HCT116 (cell line): ENCODE measurements at regions not wholly inside any gene's neighbourhood (a gene's known extent, or its start where the extent isn't known, plus 50 kb on each side); places are given as distances from the start of the nearest gene placed in this dataset.

Experiments used
- ATAC-seq: fragments of 200-7000 bp; cut with Tn5 transposase; 2 replicates; pipeline ENCODE4 v1.9.1; 2020; ENCODE audit warnings: mild to moderate bottlenecking, moderate library complexity
- BruUV-seq: library from RNA; stranded (reverse); fragments of 400-500 nt; replicated peaks from 2 replicates; lab custom pipeline; 2021; lab: Mats Ljungman, UMichigan
- CTCF ChIA-PET: fragments of 300-600 bp; sonication (Branson Sonifier 250); formaldehyde crosslinking; loops from one replicate; lab custom pipeline; 2021; ENCODE audit warnings: antibody characterized with exemption; lab: Charles Lee
- POLR2A ChIA-PET: fragments of 300-600, 350-600 bp; sonication (Branson Sonifier 250); formaldehyde crosslinking; loops from one replicate; lab custom pipeline; 2021; ENCODE audit warnings: antibody characterized with exemption; lab: Charles Lee
- RAD21 ChIA-PET, 2 experiments: fragments of 300-600 bp; sonication (Branson Sonifier 250); formaldehyde crosslinking; loops; one replicate each; lab custom pipeline; 2023; ENCODE audit warnings: low total read pairs in 2 of 2; ENCODE audit not compliant: uncharacterized antibody in 2 of 2, unreplicated experiment in 2 of 2, low non-redundant PET in 1 of 2; lab: Charles Lee
- DNase-seq: peaks from one replicate; pipeline ENCODE4 v3.0.0-alpha.2; 2010; ENCODE audit warnings: low read depth, low spot score
- H2AFZ ChIP-seq: fragments of 200-600 bp; shearing (Covaris generic), sonication (generic); 2 replicates; pipeline ENCODE4 v1.6.1; 2017; ENCODE audit warnings: low read depth, mixed run types, mixed read lengths, antibody characterized with exemption, low read length; ENCODE audit not compliant: poor library complexity, severe bottlenecking
- H3K27ac ChIP-seq: 2 replicates; pipeline ENCODE4 v1.5.1; 2012; ENCODE audit warnings: low read depth, low read length
- H3K27me3 ChIP-seq: fragments of 200-600 bp; sonication (generic); 2 replicates; pipeline ENCODE4 v1.6.1; 2016; ENCODE audit warnings: mixed run types, low read length, mixed read lengths; ENCODE audit not compliant: insufficient read depth
- H3K36me3 ChIP-seq, 2 experiments: fragments of 200-500 bp in 1 of 2; fragments of 200-600 bp in 1 of 2; sonication (Bioruptor generic) in 1 of 2; sonication (generic) in 1 of 2; 2 replicates each; pipeline versions ENCODE4 v1.5.1 to v1.6.1; 2014 to 2016; ENCODE audit warnings: low read length in 2 of 2, inconsistent platforms in 1 of 2, mixed read lengths in 1 of 2, mixed run types in 1 of 2; ENCODE audit not compliant: insufficient read depth in 2 of 2, control insufficient read depth in 1 of 2
- H3K4me1 ChIP-seq, 2 experiments: fragments of 200-600 bp in 1 of 2; sonication (generic) in 1 of 2; 2 replicates each; pipeline versions ENCODE4 v1.5.1 to v1.6.1; 2012 to 2017; ENCODE audit warnings: low read length in 2 of 2, inconsistent platforms in 1 of 2, mild to moderate bottlenecking in 1 of 2, mixed read lengths in 1 of 2, mixed run types in 1 of 2, moderate library complexity in 1 of 2; ENCODE audit not compliant: insufficient read depth in 2 of 2, control insufficient read depth in 1 of 2
- H3K4me2 ChIP-seq: fragments of 200-600 bp; sonication (generic); 2 replicates; pipeline ENCODE4 v1.6.1; 2017; ENCODE audit warnings: mixed run types, low read length, mixed read lengths
- H3K4me3 ChIP-seq, 2 experiments: fragments of 200-600 bp in 1 of 2; sonication (generic) in 1 of 2; replicated peaks in 1 of 2; 2 replicates each; pipeline ENCODE4 v1.5.1; 2011 to 2016; ENCODE audit warnings: low read length in 2 of 2, control low read depth in 1 of 2, low read depth in 1 of 2, mild to moderate bottlenecking in 1 of 2, mixed read lengths in 1 of 2, mixed run types in 1 of 2
- H3K79me2 ChIP-seq: fragments of 200-600 bp; sonication (generic); 2 replicates; pipeline ENCODE4 v1.6.1; 2017; ENCODE audit warnings: mild to moderate bottlenecking, mixed run types, low read length, moderate library complexity, mixed read lengths; ENCODE audit not compliant: insufficient read depth
- H3K9ac ChIP-seq: fragments of 200-600 bp; sonication (generic); 2 replicates; pipeline ENCODE4 v1.6.1; 2016; ENCODE audit warnings: low read length, mixed read lengths
- H3K9me2 ChIP-seq: fragments of 200-600 bp; sonication (generic), shearing (Covaris generic); 2 replicates; pipeline ENCODE4 v1.6.1; 2017; ENCODE audit warnings: mixed run types, mild to moderate bottlenecking, moderate library complexity; ENCODE audit not compliant: insufficient read depth
- H3K9me3 ChIP-seq, 2 experiments: fragments of 200-500 bp in 1 of 2; fragments of 200-600 bp in 1 of 2; sonication (Bioruptor generic) in 1 of 2; sonication (generic) in 1 of 2; 2 replicates each; pipeline ENCODE4 v1.6.1; 2014 to 2017; ENCODE audit warnings: low read length in 2 of 2, mixed read lengths in 2 of 2, inconsistent platforms in 1 of 2, low read depth in 1 of 2, mild to moderate bottlenecking in 1 of 2, mixed run types in 1 of 2, moderate library complexity in 1 of 2; ENCODE audit not compliant: control insufficient read depth in 1 of 2, insufficient read depth in 1 of 2
- H4K20me1 ChIP-seq: fragments of 200-600 bp; sonication (generic), shearing (Covaris generic); 2 replicates; pipeline ENCODE4 v1.6.1; 2017; ENCODE audit warnings: mixed run types, mild to moderate bottlenecking, moderate library complexity; ENCODE audit not compliant: insufficient read depth
- CBX3 ChIP-seq: IDR thresholded peaks from 2 replicates; pipeline ENCODE4 v1.6.1; 2012; ENCODE audit warnings: low read depth
- CEBPB ChIP-seq: IDR thresholded peaks from 2 replicates; pipeline ENCODE4 v1.6.1; 2012; ENCODE audit warnings: low read depth
- FOSL1 ChIP-seq: IDR thresholded peaks from 2 replicates; pipeline ENCODE4 v1.6.1; 2012; ENCODE audit warnings: low read depth
- POLR2A ChIP-seq: IDR thresholded peaks from 2 replicates; pipeline ENCODE4 v1.7.0; 2011; ENCODE audit warnings: borderline replicate concordance; ENCODE audit not compliant: insufficient read depth, insufficient read length; ENCODE audit errors: extremely low read depth
- SP1 ChIP-seq: IDR thresholded peaks from 2 replicates; pipeline ENCODE4 v1.6.1; 2012; ENCODE audit warnings: low read depth
- SRF ChIP-seq: IDR thresholded peaks from 2 replicates; pipeline ENCODE4 v1.6.1; 2012; ENCODE audit warnings: low read depth
- TCF7L2 ChIP-seq: IDR thresholded peaks from 2 replicates; pipeline ENCODE4 v1.7.0; 2011; ENCODE audit warnings: borderline replicate concordance, inconsistent platforms; ENCODE audit not compliant: insufficient read depth, insufficient read length; ENCODE audit errors: extremely low read depth
- ZFX ChIP-seq: fragments of 450-650 bp; IDR thresholded peaks from 2 replicates; pipeline ENCODE4 v1.6.1; 2017
- ZNF274 ChIP-seq: fragments of 200-500 bp; sonication (Bioruptor generic); IDR thresholded peaks from 2 replicates; pipeline ENCODE4 v1.6.1; 2014; ENCODE audit warnings: mild to moderate bottlenecking, low read depth, low read length, inconsistent platforms
- intact Hi-C: fragments of 100-400 bp; cut with micrococcal nuclease; formaldehyde crosslinking; loops from 2 replicates; pipeline ENCODE4 v1.10.0; 2022
- TF ChIP-seq, protein P1 (sequence below): IDR thresholded peaks from 2 replicates; pipeline ENCODE4 v1.6.1; 2012; ENCODE audit warnings: low read depth
- TF ChIP-seq, protein P2 (sequence below): IDR thresholded peaks from 2 replicates; pipeline ENCODE4 v1.6.1; 2012
- TF ChIP-seq, protein P3 (sequence below): IDR thresholded peaks from 2 replicates; pipeline ENCODE4 v1.6.1; 2011; ENCODE audit warnings: mild to moderate bottlenecking, low read length, moderate library complexity; ENCODE audit not compliant: insufficient replicate concordance; ENCODE audit errors: extremely low read depth

DNA sequence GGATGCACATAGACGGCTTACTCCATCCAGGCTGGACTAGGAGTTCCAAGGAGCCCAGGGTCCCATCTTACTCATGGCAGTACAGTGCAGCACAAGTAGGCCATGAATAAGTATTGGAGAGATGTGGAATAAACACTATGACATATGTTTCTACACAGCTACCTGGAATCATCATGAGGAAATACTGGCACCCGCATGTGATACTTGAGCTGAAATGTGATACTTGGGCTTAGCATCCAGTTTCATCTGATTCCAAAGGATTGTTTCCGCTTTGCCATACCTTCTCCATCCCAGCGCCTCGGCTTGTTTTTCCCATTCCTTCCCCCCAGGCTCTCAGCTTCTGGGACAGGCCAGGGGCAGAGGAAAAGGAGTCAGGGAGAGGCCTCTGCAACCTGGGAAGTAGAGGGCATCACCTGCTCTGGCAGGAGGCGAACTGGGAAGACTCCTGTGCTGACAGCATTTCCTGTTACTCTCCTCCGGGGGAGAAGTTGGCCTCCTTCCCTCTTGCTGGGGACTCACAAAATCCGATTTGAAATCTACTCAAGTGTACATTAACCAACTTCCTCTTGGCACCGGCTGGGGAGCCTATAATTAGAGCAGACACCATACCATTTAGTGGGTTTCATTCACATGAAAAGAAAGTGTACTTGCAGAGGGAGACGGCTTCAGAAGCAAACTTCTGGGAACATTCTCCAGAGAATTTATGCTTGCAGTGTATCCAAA, 187.8 kb downstream of the MIAT start:
- ChIA-PET RAD21 (no interaction called here), CTCF (no interaction called here), POLR2A (no interaction called here)
- Histone ChIP-seq H3K27me3 (peaks cover 65% of the 10 kb centered on the region), H3K4me3 (no peak overlapping the region), H4K20me1 (no peaks in the 10 kb centered on the region), H3K36me3 (no peaks in the 10 kb centered on the region), H3K27ac (no peak overlapping the region), H2AFZ (no peak overlapping the region), H3K4me1 (no peaks in the 10 kb centered on the region), H3K9me2 (no peaks in the 10 kb centered on the region), H3K9me3 (no peaks in the 10 kb centered on the region), H3K9ac (no peak overlapping the region), H3K79me2 (no peaks in the 10 kb centered on the region), H3K4me2 (no peak overlapping the region)
- intact Hi-C loops: no loop called here
- DNase-seq: no peak
- no peak for ATAC-seq
- BruUV-seq: no TSS peak
- TF ChIP-seq, protein P1, sequence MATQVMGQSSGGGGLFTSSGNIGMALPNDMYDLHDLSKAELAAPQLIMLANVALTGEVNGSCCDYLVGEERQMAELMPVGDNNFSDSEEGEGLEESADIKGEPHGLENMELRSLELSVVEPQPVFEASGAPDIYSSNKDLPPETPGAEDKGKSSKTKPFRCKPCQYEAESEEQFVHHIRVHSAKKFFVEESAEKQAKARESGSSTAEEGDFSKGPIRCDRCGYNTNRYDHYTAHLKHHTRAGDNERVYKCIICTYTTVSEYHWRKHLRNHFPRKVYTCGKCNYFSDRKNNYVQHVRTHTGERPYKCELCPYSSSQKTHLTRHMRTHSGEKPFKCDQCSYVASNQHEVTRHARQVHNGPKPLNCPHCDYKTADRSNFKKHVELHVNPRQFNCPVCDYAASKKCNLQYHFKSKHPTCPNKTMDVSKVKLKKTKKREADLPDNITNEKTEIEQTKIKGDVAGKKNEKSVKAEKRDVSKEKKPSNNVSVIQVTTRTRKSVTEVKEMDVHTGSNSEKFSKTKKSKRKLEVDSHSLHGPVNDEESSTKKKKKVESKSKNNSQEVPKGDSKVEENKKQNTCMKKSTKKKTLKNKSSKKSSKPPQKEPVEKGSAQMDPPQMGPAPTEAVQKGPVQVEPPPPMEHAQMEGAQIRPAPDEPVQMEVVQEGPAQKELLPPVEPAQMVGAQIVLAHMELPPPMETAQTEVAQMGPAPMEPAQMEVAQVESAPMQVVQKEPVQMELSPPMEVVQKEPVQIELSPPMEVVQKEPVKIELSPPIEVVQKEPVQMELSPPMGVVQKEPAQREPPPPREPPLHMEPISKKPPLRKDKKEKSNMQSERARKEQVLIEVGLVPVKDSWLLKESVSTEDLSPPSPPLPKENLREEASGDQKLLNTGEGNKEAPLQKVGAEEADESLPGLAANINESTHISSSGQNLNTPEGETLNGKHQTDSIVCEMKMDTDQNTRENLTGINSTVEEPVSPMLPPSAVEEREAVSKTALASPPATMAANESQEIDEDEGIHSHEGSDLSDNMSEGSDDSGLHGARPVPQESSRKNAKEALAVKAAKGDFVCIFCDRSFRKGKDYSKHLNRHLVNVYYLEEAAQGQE: no peak
- TF ChIP-seq, protein P2, sequence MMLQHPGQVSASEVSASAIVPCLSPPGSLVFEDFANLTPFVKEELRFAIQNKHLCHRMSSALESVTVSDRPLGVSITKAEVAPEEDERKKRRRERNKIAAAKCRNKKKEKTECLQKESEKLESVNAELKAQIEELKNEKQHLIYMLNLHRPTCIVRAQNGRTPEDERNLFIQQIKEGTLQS: no peak
- TF ChIP-seq, protein P3, sequence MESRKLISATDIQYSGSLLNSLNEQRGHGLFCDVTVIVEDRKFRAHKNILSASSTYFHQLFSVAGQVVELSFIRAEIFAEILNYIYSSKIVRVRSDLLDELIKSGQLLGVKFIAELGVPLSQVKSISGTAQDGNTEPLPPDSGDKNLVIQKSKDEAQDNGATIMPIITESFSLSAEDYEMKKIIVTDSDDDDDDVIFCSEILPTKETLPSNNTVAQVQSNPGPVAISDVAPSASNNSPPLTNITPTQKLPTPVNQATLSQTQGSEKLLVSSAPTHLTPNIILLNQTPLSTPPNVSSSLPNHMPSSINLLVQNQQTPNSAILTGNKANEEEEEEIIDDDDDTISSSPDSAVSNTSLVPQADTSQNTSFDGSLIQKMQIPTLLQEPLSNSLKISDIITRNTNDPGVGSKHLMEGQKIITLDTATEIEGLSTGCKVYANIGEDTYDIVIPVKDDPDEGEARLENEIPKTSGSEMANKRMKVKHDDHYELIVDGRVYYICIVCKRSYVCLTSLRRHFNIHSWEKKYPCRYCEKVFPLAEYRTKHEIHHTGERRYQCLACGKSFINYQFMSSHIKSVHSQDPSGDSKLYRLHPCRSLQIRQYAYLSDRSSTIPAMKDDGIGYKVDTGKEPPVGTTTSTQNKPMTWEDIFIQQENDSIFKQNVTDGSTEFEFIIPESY: no peak
- TF ChIP-seq SP1 (no peak), ZFX (no peak), ZNF274 (no peak), CEBPB (no peak), POLR2A (no peak), FOSL1 (no peak), CBX3 (no peak), SRF (no peak), TCF7L2 (no peak)
